GM19023 (cell line): ENCODE measurements at regions not wholly inside any gene's neighbourhood (a gene's known extent, or its start where the extent isn't known, plus 50 kb on each side); places are given as distances from the start of the nearest gene placed in this dataset.

Source experiments
- ATAC-seq: cut with Tn5 transposase; IDR thresholded peaks from one replicate; pipeline ENCODE4 v1.9.1; 2021; ENCODE audit warnings: mild to moderate bottlenecking, moderate library complexity; ENCODE audit not compliant: unreplicated experiment

- no peak for ATAC-seq
Observed at GRCh38 chr12:89111964-89112363, 240.3 kb downstream of the DUSP6 start.

- ATAC-seq, result no peak
Observed at GRCh38 chr12:89108265-89108664, 244.0 kb downstream of the DUSP6 start.

- no peak for ATAC-seq
Observed at GRCh38 chr12:89106950-89107349, 245.4 kb downstream of the DUSP6 start.

GRCh38 chr12:89105243-89105642 is 247.1 kb downstream of the DUSP6 start:
- no peak for ATAC-seq

GRCh38 chr12:89103831-89104230 is 248.5 kb downstream of the DUSP6 start:
- no peak for ATAC-seq

GRCh38 chr12:89101440-89101839 is 250.9 kb downstream of the DUSP6 start:
- no peak for ATAC-seq

GRCh38 chr12:89098441-89099112 is 253.7 kb downstream of the DUSP6 start:
- no peak for ATAC-seq

GRCh38 chr12:89092297-89092696 is 260.0 kb downstream of the DUSP6 start:
- ATAC-seq, result no peak

- ATAC-seq, result no peak
Observed at GRCh38 chr12:89091293-89091841, 260.9 kb downstream of the DUSP6 start.

GRCh38 chr12:89089264-89089663 is 263.0 kb downstream of the DUSP6 start:
- ATAC-seq, result no peak

- ATAC-seq, result no peak
Observed at GRCh38 chr12:89087876-89088275, 264.4 kb downstream of the DUSP6 start.

- ATAC-seq, result no peak
Observed at GRCh38 chr12:89087149-89087825, 265.0 kb downstream of the DUSP6 start.

- ATAC-seq, result no peak
Observed at GRCh38 chr12:89085421-89085820, 266.9 kb downstream of the DUSP6 start.

- no peak for ATAC-seq
Observed at GRCh38 chr12:89084751-89085150, 267.6 kb downstream of the DUSP6 start.

GRCh38 chr12:89083491-89083890 is 268.8 kb downstream of the DUSP6 start:
- ATAC-seq, result no peak

- no peak for ATAC-seq
Observed at GRCh38 chr12:89082370-89082753, 269.9 kb downstream of the DUSP6 start.

GRCh38 chr12:89081719-89082369 is 270.5 kb downstream of the DUSP6 start:
- no peak for ATAC-seq

GRCh38 chr12:89080793-89081465 is 271.4 kb downstream of the DUSP6 start:
- no peak for ATAC-seq

- no peak for ATAC-seq
Observed at GRCh38 chr12:89075880-89076540, 276.3 kb downstream of the DUSP6 start.

GRCh38 chr12:89073659-89074058 is 278.6 kb downstream of the DUSP6 start:
- ATAC-seq, result no peak

- ATAC-seq, result no peak
Observed at GRCh38 chr12:89073027-89073398, 279.3 kb downstream of the DUSP6 start.
